GM23338 (cell line): ENCODE measurements at regions not wholly inside any gene's neighbourhood (a gene's known extent, or its start where the extent isn't known, plus 50 kb on each side); places are given as distances from the start of the nearest gene placed in this dataset.
A peak's percentile ranks its signal among the peaks of the same experiment; 100 is the strongest.

ENCODE experiments used
- ATAC-seq: fragments of 200-7000 bp; cut with Tn5 transposase; 3 replicates; pipeline ENCODE4 v1.9.1; 2020
- DNase-seq: peaks from one replicate; pipeline ENCODE4 v3.0.0-alpha.2; 2015; ENCODE audit warnings: low spot score
- H2AFZ ChIP-seq: fragments of 200-600 bp; sonication (generic); 2 replicates; pipeline ENCODE4 v1.8.0; 2016; ENCODE audit warnings: antibody characterized with exemption, mild to moderate bottlenecking, moderate library complexity
- H3F3A ChIP-seq: fragments of 200-600 bp; sonication (generic); replicated peaks from 2 replicates; pipeline ENCODE4 v1.8.0; 2017; ENCODE audit warnings: antibody characterized with exemption, mixed run types, low read depth
- H3K27ac ChIP-seq: fragments of 200-600 bp; sonication (generic); 2 replicates; pipeline ENCODE4 v1.6.1; 2016; ENCODE audit warnings: low read depth
- H3K27me3 ChIP-seq: fragments of 200-600 bp; sonication (generic); 2 replicates; pipeline ENCODE4 v1.8.0; 2016; ENCODE audit warnings: mild to moderate bottlenecking, mixed run types, moderate library complexity; ENCODE audit not compliant: insufficient read depth
- H3K36me3 ChIP-seq: fragments of 200-600 bp; sonication (generic); 2 replicates; pipeline ENCODE4 v1.8.0; 2016; ENCODE audit warnings: mild to moderate bottlenecking; ENCODE audit not compliant: insufficient read depth
- H3K4me1 ChIP-seq: fragments of 200-600 bp; sonication (generic); 2 replicates; pipeline ENCODE4 v1.8.0; 2016; ENCODE audit warnings: mild to moderate bottlenecking, moderate library complexity; ENCODE audit not compliant: insufficient read depth
- H3K4me2 ChIP-seq: fragments of 200-600 bp; sonication (generic); 2 replicates; pipeline ENCODE4 v1.7.1; 2017; ENCODE audit warnings: mixed run types
- H3K4me3 ChIP-seq: fragments of 200-600 bp; sonication (generic); 2 replicates; pipeline ENCODE4 v1.6.1; 2016; ENCODE audit warnings: mixed run types
- H3K79me2 ChIP-seq: fragments of 200-600 bp; sonication (generic); replicated peaks from 2 replicates; pipeline ENCODE4 v1.8.0; 2017; ENCODE audit warnings: mild to moderate bottlenecking; ENCODE audit not compliant: insufficient read depth
- H3K9me2 ChIP-seq: fragments of 200-600 bp; sonication (generic); 2 replicates; pipeline ENCODE4 v1.8.0; 2017; ENCODE audit not compliant: insufficient read depth
- H4K20me1 ChIP-seq: fragments of 200-600 bp; sonication (generic); replicated peaks from 2 replicates; pipeline ENCODE4 v1.8.0; 2017; ENCODE audit warnings: mild to moderate bottlenecking; ENCODE audit not compliant: insufficient read depth
- H3K27ac Mint-ChIP-seq: 2 replicates; pipeline ENCODE4 v1.8.0; 2020; ENCODE audit warnings: inconsistent platforms, mild to moderate bottlenecking, moderate library complexity, mixed read lengths
- H3K27me3 Mint-ChIP-seq: 3 replicates; pipeline ENCODE4 v1.8.0; 2022; ENCODE audit warnings: low read depth, mild to moderate bottlenecking, moderate library complexity, mixed read lengths, inconsistent platforms; ENCODE audit not compliant: insufficient read depth, poor library complexity
- H3K36me3 Mint-ChIP-seq: 3 replicates; pipeline ENCODE4 v1.8.0; 2021; ENCODE audit warnings: low read depth, mild to moderate bottlenecking, inconsistent platforms, moderate library complexity, mixed read lengths
- H3K4me1 Mint-ChIP-seq: 3 replicates; pipeline ENCODE4 v1.8.0; 2020; ENCODE audit warnings: mild to moderate bottlenecking, inconsistent platforms, mixed read lengths
- H3K4me3 Mint-ChIP-seq: 3 replicates; pipeline ENCODE4 v1.8.0; 2021; ENCODE audit warnings: moderate library complexity, mild to moderate bottlenecking, inconsistent platforms, mixed read lengths
- H3K9me3 Mint-ChIP-seq: 3 replicates; pipeline ENCODE4 v1.8.0; 2020; ENCODE audit warnings: moderate library complexity, mild to moderate bottlenecking, inconsistent platforms, mixed read lengths
- EZH2 ChIP-seq: fragments of 200-600 bp; sonication (generic); IDR thresholded peaks from one replicate; pipeline ENCODE4 v1.8.0; 2017; ENCODE audit warnings: antibody characterized with exemption, mild to moderate bottlenecking, low read depth; ENCODE audit not compliant: unreplicated experiment
- NANOG ChIP-seq: IDR thresholded peaks from 2 replicates; pipeline ENCODE4 v1.6.1; 2016; ENCODE audit warnings: antibody characterized with exemption, borderline replicate concordance
- POLR2AphosphoS5 ChIP-seq: IDR thresholded peaks from 2 replicates; pipeline ENCODE4 v1.6.1; 2016; ENCODE audit warnings: antibody characterized with exemption, low read depth
- TF ChIP-seq, protein P1 (sequence below): fragments of 250-450 bp; sonication (Bioruptor Pico); IDR thresholded peaks from 2 replicates; pipeline ENCODE4 v1.5.0; 2020; ENCODE audit warnings: mild to moderate bottlenecking, moderate library complexity

DNA sequence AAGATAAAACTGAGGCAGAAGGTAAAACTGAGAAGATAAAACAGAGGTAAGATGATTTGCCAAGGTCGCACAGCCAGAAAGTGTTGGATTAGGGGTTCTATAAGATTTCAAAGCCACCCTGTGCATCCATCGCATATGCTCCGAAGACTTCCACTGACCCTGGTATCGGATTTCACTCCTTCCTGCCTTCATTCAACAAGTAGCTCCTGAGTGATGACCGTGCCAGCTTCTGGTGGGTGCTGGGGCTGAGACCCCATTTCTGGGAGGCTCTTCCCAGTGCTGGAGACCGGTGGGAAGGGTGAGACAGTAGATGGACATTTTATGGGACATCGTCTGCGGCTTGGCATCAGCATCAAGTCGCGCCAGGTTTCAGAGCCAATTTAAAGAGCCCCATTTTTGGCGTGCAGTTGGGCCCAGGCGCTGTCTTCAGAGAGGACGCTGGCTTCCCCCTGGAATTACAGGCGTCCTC lies 53.7 kb upstream of the DAB2IP start:
- H3K4me3 ChIP-seq: peak overlapping the region; percentile 92
- Mint-ChIP-seq H3K4me3 (peak overlapping the region; percentile 74), H3K27ac (peak overlapping the region; percentile 93), H3K36me3 (peaks cover 14% of the 10 kb centered on the region), H3K27me3 (peaks cover 23% of the 10 kb centered on the region), H3K9me3 (peaks cover 16% of the 10 kb centered on the region), H3K4me1 (peaks cover 17% of the 10 kb centered on the region)
- peaks cover 17% of the 10 kb centered on the region for H3K79me2 ChIP-seq
- H3F3A ChIP-seq: peaks cover 15% of the 10 kb centered on the region
- no peaks in the 10 kb centered on the region for H3K9me2 ChIP-seq
- peak overlapping the region; percentile 87 for H3K4me2 ChIP-seq
- peaks cover 13% of the 10 kb centered on the region for H3K4me1 ChIP-seq
- TF ChIP-seq NANOG (0 out of 2 replicates have a peak, but pooled peaks have one; percentile 14), EZH2 (no peak)
- TF ChIP-seq, protein P1, sequence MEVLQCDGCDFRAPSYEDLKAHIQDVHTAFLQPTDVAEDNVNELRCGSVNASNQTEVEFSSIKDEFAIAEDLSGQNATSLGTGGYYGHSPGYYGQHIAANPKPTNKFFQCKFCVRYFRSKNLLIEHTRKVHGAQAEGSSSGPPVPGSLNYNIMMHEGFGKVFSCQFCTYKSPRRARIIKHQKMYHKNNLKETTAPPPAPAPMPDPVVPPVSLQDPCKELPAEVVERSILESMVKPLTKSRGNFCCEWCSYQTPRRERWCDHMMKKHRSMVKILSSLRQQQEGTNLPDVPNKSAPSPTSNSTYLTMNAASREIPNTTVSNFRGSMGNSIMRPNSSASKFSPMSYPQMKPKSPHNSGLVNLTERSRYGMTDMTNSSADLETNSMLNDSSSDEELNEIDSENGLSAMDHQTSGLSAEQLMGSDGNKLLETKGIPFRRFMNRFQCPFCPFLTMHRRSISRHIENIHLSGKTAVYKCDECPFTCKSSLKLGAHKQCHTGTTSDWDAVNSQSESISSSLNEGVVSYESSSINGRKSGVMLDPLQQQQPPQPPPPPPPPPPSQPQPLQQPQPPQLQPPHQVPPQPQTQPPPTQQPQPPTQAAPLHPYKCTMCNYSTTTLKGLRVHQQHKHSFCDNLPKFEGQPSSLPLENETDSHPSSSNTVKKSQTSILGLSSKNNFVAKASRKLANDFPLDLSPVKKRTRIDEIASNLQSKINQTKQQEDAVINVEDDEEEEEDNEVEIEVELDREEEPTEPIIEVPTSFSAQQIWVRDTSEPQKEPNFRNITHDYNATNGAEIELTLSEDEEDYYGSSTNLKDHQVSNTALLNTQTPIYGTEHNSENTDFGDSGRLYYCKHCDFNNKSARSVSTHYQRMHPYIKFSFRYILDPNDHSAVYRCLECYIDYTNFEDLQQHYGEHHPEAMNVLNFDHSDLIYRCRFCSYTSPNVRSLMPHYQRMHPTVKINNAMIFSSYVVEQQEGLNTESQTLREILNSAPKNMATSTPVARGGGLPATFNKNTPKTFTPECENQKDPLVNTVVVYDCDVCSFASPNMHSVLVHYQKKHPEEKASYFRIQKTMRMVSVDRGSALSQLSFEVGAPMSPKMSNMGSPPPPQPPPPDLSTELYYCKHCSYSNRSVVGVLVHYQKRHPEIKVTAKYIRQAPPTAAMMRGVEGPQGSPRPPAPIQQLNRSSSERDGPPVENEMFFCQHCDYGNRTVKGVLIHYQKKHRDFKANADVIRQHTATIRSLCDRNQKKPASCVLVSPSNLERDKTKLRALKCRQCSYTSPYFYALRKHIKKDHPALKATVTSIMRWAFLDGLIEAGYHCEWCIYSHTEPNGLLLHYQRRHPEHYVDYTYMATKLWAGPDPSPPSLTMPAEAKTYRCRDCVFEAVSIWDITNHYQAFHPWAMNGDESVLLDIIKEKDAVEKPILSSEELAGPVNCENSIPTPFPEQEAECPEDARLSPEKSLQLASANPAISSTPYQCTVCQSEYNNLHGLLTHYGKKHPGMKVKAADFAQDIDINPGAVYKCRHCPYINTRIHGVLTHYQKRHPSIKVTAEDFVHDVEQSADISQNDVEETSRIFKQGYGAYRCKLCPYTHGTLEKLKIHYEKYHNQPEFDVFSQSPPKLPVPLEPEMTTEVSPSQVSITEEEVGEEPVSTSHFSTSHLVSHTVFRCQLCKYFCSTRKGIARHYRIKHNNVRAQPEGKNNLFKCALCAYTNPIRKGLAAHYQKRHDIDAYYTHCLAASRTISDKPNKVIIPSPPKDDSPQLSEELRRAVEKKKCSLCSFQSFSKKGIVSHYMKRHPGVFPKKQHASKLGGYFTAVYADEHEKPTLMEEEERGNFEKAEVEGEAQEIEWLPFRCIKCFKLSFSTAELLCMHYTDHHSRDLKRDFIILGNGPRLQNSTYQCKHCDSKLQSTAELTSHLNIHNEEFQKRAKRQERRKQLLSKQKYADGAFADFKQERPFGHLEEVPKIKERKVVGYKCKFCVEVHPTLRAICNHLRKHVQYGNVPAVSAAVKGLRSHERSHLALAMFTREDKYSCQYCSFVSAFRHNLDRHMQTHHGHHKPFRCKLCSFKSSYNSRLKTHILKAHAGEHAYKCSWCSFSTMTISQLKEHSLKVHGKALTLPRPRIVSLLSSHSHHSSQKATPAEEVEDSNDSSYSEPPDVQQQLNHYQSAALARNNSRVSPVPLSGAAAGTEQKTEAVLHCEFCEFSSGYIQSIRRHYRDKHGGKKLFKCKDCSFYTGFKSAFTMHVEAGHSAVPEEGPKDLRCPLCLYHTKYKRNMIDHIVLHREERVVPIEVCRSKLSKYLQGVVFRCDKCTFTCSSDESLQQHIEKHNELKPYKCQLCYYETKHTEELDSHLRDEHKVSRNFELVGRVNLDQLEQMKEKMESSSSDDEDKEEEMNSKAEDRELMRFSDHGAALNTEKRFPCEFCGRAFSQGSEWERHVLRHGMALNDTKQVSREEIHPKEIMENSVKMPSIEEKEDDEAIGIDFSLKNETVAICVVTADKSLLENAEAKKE (CRISPR knock-in tag): 0 out of 2 replicates have a peak, but pooled peaks have one; percentile 32
- H4K20me1 ChIP-seq: peaks cover 4% of the 10 kb centered on the region; the same call in 1 of the 2 replicates
- H3K27me3 ChIP-seq: peaks cover 27% of the 10 kb centered on the region
- ATAC-seq: peak; percentile 2
- peak overlapping the region; percentile 92 for H3K27ac ChIP-seq
- H3K36me3 ChIP-seq: peaks cover 5% of the 10 kb centered on the region; the same call in 1 of the 2 replicates
- peak overlapping the region; percentile 97 for H2AFZ ChIP-seq
- DNase-seq: peak; percentile 62

DNA sequence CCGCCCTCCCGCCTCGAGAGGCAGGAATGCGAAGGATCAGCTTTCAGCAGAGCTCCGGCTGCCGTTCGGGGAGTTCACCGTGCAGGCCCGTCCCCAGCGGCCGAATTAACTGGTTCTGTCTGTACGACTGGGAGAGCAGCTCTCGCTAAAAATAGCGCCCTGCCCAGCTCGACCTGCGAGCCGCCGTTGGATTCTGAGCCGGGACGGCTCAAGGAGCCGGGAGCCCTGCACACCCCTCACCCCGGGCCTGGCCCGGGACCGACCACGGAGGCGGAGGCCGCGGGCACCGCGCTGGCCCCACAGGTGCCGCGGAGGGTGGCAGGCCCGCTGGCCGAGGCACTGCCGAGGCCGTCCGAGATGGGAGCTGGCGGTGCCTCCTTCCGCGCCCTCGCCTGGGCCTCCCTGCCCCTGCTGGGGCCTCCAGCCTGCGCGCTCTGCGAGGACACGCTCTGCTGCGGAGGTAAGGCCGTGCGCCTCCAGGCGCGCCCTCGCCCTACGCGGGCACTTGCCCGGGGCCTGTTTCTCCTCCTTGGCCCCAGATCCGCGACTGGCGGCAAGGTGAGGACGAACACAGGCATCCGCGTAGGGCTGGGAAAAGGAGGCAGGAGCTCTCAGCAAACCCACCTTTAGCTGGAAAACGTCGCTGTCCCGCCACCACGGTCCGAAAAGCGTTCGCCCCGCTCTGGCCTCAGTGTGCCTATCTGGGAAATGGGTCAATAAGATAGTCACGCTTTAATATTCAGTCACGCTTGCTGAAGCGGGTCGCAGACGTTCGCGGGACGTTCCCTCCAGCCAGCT lies 53.1 kb upstream of the DAB2IP start:
- peak; percentile 77 for ATAC-seq
- peaks cover 16% of the 10 kb centered on the region for H3K9me3 Mint-ChIP-seq
- DNase-seq: peak; percentile 96
- H3K36me3 Mint-ChIP-seq: peaks cover 14% of the 10 kb centered on the region
- H2AFZ ChIP-seq: peak overlapping the region; percentile 94
- peaks cover 23% of the 10 kb centered on the region for H3K27me3 Mint-ChIP-seq
- H3K27ac Mint-ChIP-seq: peak overlapping the region; percentile 93; the same call in 1 of the 2 replicates
- peaks cover 21% of the 10 kb centered on the region for H3K4me1 Mint-ChIP-seq
- no peaks in the 10 kb centered on the region for H3K9me2 ChIP-seq
- peaks cover 4% of the 10 kb centered on the region; the same call in 1 of the 2 replicates for H4K20me1 ChIP-seq
- H3K4me1 ChIP-seq: peaks cover 15% of the 10 kb centered on the region
- H3K79me2 ChIP-seq: peaks cover 20% of the 10 kb centered on the region
- H3K4me3 ChIP-seq: peak overlapping the region; percentile 92
- peaks cover 15% of the 10 kb centered on the region for H3F3A ChIP-seq
- H3K4me3 Mint-ChIP-seq: peak overlapping the region; percentile 77
- H3K4me2 ChIP-seq: peak overlapping the region; percentile 87
- H3K36me3 ChIP-seq: peaks cover 5% of the 10 kb centered on the region; the same call in 1 of the 2 replicates
- peak overlapping the region; percentile 92 for H3K27ac ChIP-seq
- peaks cover 27% of the 10 kb centered on the region for H3K27me3 ChIP-seq
- TF ChIP-seq POLR2AphosphoS5: peak; percentile 57
- TF ChIP-seq EZH2: no peak
